GM23248 (cell line): ENCODE measurements at regions not wholly inside any gene's neighbourhood (a gene's known extent, or its start where the extent isn't known, plus 50 kb on each side); places are given as distances from the start of the nearest gene placed in this dataset.

ENCODE experiments used
- DNase-seq: peaks from one replicate; pipeline ENCODE4 v3.0.0-alpha.2; 2015
- H2AFZ ChIP-seq: fragments of 200-600 bp; sonication (generic); 2 replicates; pipeline ENCODE4 v1.6.1; 2016; ENCODE audit warnings: antibody characterized with exemption
- H3F3A ChIP-seq: fragments of 200-600 bp; sonication (generic); 2 replicates; pipeline ENCODE4 v1.6.1; 2016; ENCODE audit warnings: mild to moderate bottlenecking, antibody characterized with exemption, mixed run types; ENCODE audit not compliant: insufficient read depth
- H3K27ac ChIP-seq: fragments of 200-600 bp; sonication (generic); 2 replicates; pipeline ENCODE4 v1.5.1; 2016; ENCODE audit warnings: mild to moderate bottlenecking
- H3K27me3 ChIP-seq: fragments of 200-600 bp; sonication (generic); replicated peaks from 2 replicates; pipeline ENCODE4 v1.6.1; 2016; ENCODE audit warnings: mild to moderate bottlenecking; ENCODE audit not compliant: insufficient read depth
- H3K36me3 ChIP-seq: fragments of 200-600 bp; sonication (generic); 2 replicates; pipeline ENCODE4 v1.6.1; 2016; ENCODE audit warnings: low read depth, mild to moderate bottlenecking
- H3K4me1 ChIP-seq: fragments of 200-600 bp; sonication (generic); 2 replicates; pipeline ENCODE4 v1.6.1; 2016; ENCODE audit warnings: mild to moderate bottlenecking; ENCODE audit not compliant: insufficient read depth
- H3K4me2 ChIP-seq: fragments of 200-600 bp; sonication (generic); one replicate; pipeline ENCODE4 v1.6.1; 2016; ENCODE audit warnings: mild to moderate bottlenecking; ENCODE audit not compliant: unreplicated experiment
- H3K4me3 ChIP-seq: fragments of 200-600 bp; sonication (generic); 2 replicates; pipeline ENCODE4 v1.5.1; 2016; ENCODE audit warnings: mild to moderate bottlenecking
- H3K79me2 ChIP-seq: fragments of 200-600 bp; sonication (generic); 2 replicates; pipeline ENCODE4 v1.6.1; 2016; ENCODE audit warnings: mild to moderate bottlenecking; ENCODE audit not compliant: insufficient read depth
- H3K9ac ChIP-seq: fragments of 200-600 bp; sonication (generic); 2 replicates; pipeline ENCODE4 v1.6.1; 2016; ENCODE audit warnings: mild to moderate bottlenecking
- H3K9me2 ChIP-seq: fragments of 200-600 bp; sonication (generic); 2 replicates; pipeline ENCODE4 v1.6.1; 2016; ENCODE audit warnings: mixed run types, mild to moderate bottlenecking, moderate library complexity; ENCODE audit not compliant: insufficient read depth
- H3K9me3 ChIP-seq: fragments of 200-600 bp; sonication (generic); one replicate; pipeline ENCODE4 v1.6.1; 2017; ENCODE audit warnings: low read depth
- H4K20me1 ChIP-seq: fragments of 200-600 bp; sonication (generic); 2 replicates; pipeline ENCODE4 v1.6.0; 2016; ENCODE audit not compliant: insufficient read depth
- EZH2 ChIP-seq: fragments of 200-600 bp; sonication (generic); IDR thresholded peaks from 2 replicates; pipeline ENCODE4 v1.6.1; 2018; ENCODE audit warnings: antibody characterized with exemption, mild to moderate bottlenecking; ENCODE audit not compliant: insufficient read depth, poor library complexity, severe bottlenecking
- EZH2phosphoT487 ChIP-seq: fragments of 200-600 bp; sonication (generic); IDR thresholded peaks from 2 replicates; pipeline ENCODE4 v1.6.1; 2018; ENCODE audit warnings: antibody characterized with exemption, moderate library complexity, mild to moderate bottlenecking, low read depth; ENCODE audit not compliant: insufficient read depth
- WGBS, 2 experiments: methylation state at CpG; one replicate each; pipeline ENCODE4 v1.1.6; 2015 to 2017; ENCODE audit warnings: low lambda C conversion rate in 2 of 2, low coverage in 1 of 2; ENCODE audit errors: missing lambda C conversion rate in 2 of 2; 5-methylcytosine and 5-hydroxymethylcytosine counted together
- in situ Hi-C: fragments of 300-500 bp; cut with MboI; formaldehyde crosslinking; loops from 2 replicates; pipeline ENCODE4 v1.15.0; 2020

GRCh38 chr14:55976655-55977054 is 141.6 kb upstream of the PELI2 start:
- Histone ChIP-seq H3K9me3 (no peaks in the 10 kb centered on the region), H3K9ac (no peak overlapping the region), H3K4me1 (no peaks in the 10 kb centered on the region), H3K36me3 (no peaks in the 10 kb centered on the region), H2AFZ (no peak overlapping the region), H3K9me2 (no peaks in the 10 kb centered on the region), H3K27me3 (no peaks in the 10 kb centered on the region), H3K4me2 (no peak overlapping the region), H3K27ac (no peak overlapping the region), H3K79me2 (no peaks in the 10 kb centered on the region), H4K20me1 (no peaks in the 10 kb centered on the region), H3K4me3 (no peak overlapping the region), H3F3A (no peaks in the 10 kb centered on the region)
- in situ Hi-C loops = no loop called here
- no peak for DNase-seq
- no peak for TF ChIP-seq EZH2phosphoT487
- TF ChIP-seq EZH2 = no peak
- WGBS, 2 experiments = 6 to 13% methylated on average over 3 of the region's 3 CpGs

GRCh38 chr14:55977392-55978150 is 140.6 kb upstream of the PELI2 start:
- in situ Hi-C loops = no loop called here
- TF ChIP-seq EZH2phosphoT487 (no peak), EZH2 (no peak)
- no peak overlapping the region for H3K4me3 ChIP-seq
- H3K4me1 ChIP-seq = no peaks in the 10 kb centered on the region
- H3K36me3 ChIP-seq = no peaks in the 10 kb centered on the region
- no peak overlapping the region for H3K4me2 ChIP-seq
- H3K9me3 ChIP-seq = no peaks in the 10 kb centered on the region
- H3K27me3 ChIP-seq = no peaks in the 10 kb centered on the region
- no peak overlapping the region for H3K9ac ChIP-seq
- H3F3A ChIP-seq = no peaks in the 10 kb centered on the region
- H4K20me1 ChIP-seq = no peaks in the 10 kb centered on the region
- no peak overlapping the region for H3K27ac ChIP-seq
- WGBS, 2 experiments = 24 to 27% methylated on average over 4 of the region's 4 CpGs
- no peak overlapping the region for H2AFZ ChIP-seq
- no peaks in the 10 kb centered on the region for H3K9me2 ChIP-seq
- DNase-seq = no peak
- H3K79me2 ChIP-seq = no peaks in the 10 kb centered on the region

- in situ Hi-C loops = no loop called here
- 17 to 33% methylated on average over 2 of the region's 2 CpGs for WGBS, 2 experiments
These were observed 139.1 kb upstream of the PELI2 start for GRCh38 chr14:55979096-55979495.

GRCh38 chr14:55979781-55980180 is 138.4 kb upstream of the PELI2 start:
- no peak overlapping the region for H3K4me2 ChIP-seq
- no peaks in the 10 kb centered on the region for H3K9me2 ChIP-seq
- no peaks in the 10 kb centered on the region for H3K79me2 ChIP-seq
- in situ Hi-C loops = no loop called here
- WGBS, 2 experiments = 65 to 81% methylated on average over 1 of the region's 1 CpG
- H3K36me3 ChIP-seq = no peaks in the 10 kb centered on the region
- TF ChIP-seq EZH2 (no peak), EZH2phosphoT487 (no peak)
- no peak overlapping the region for H3K4me3 ChIP-seq
- H3K9ac ChIP-seq = no peak overlapping the region
- no peaks in the 10 kb centered on the region for H4K20me1 ChIP-seq
- no peaks in the 10 kb centered on the region for H3K9me3 ChIP-seq
- H3K27me3 ChIP-seq = 0 out of 2 replicates have a peak, but pooled peaks cover 5% of the 10 kb centered on the region
- H3F3A ChIP-seq = no peaks in the 10 kb centered on the region
- no peak overlapping the region for H2AFZ ChIP-seq
- H3K27ac ChIP-seq = no peak overlapping the region
- no peak for DNase-seq
- no peaks in the 10 kb centered on the region for H3K4me1 ChIP-seq

More at GRCh38 chr14:55979096-55979495, 139.1 kb upstream of the PELI2 start:
- H3K27me3 ChIP-seq = 0 out of 2 replicates have a peak, but pooled peaks cover 3% of the 10 kb centered on the region
- H3K4me3 ChIP-seq = no peak overlapping the region
- no peak overlapping the region for H3K9ac ChIP-seq
- no peak overlapping the region for H2AFZ ChIP-seq
- H3F3A ChIP-seq = no peaks in the 10 kb centered on the region
- H4K20me1 ChIP-seq = no peaks in the 10 kb centered on the region
- DNase-seq = no peak
- H3K9me2 ChIP-seq = no peaks in the 10 kb centered on the region
- no peaks in the 10 kb centered on the region for H3K36me3 ChIP-seq
- H3K9me3 ChIP-seq = no peaks in the 10 kb centered on the region
- no peaks in the 10 kb centered on the region for H3K79me2 ChIP-seq
- no peak overlapping the region for H3K4me2 ChIP-seq
- TF ChIP-seq EZH2phosphoT487 = no peak
- no peak for TF ChIP-seq EZH2
- no peaks in the 10 kb centered on the region for H3K4me1 ChIP-seq
- no peak overlapping the region for H3K27ac ChIP-seq

- H3K9me3 ChIP-seq = no peaks in the 10 kb centered on the region
- no peaks in the 10 kb centered on the region for H3F3A ChIP-seq
- no peak overlapping the region for H2AFZ ChIP-seq
- no peaks in the 10 kb centered on the region for H3K36me3 ChIP-seq
- H3K9me2 ChIP-seq = no peaks in the 10 kb centered on the region
- 0 out of 2 replicates have a peak, but pooled peaks cover 5% of the 10 kb centered on the region for H3K27me3 ChIP-seq
- no peak overlapping the region for H3K4me2 ChIP-seq
- no peak for DNase-seq
- in situ Hi-C loops = no loop called here
- no peak overlapping the region for H3K27ac ChIP-seq
- no peak overlapping the region for H3K4me3 ChIP-seq
- no peaks in the 10 kb centered on the region for H3K4me1 ChIP-seq
- H3K9ac ChIP-seq = no peak overlapping the region
- H4K20me1 ChIP-seq = no peaks in the 10 kb centered on the region
- no peaks in the 10 kb centered on the region for H3K79me2 ChIP-seq
- TF ChIP-seq EZH2 = no peak
- no peak for TF ChIP-seq EZH2phosphoT487
These were observed 137.2 kb upstream of the PELI2 start for GRCh38 chr14:55980970-55981369.
